ENCODE measurements at regions not wholly inside any gene's neighbourhood (a gene's known extent, or its start where the extent isn't known, plus 50 kb on each side); places are given as distances from the start of the nearest gene placed in this dataset.

GRCh38 chr19:31804668-31805067, 455.4 kb upstream of the TSHZ3 start:
- DNase-seq (ENCODE audit: low read depth) = no peak
- H3K4me3 ChIP-seq (ENCODE audit: low read length) = no peak overlapping the region
- TF ChIP-seq CTCF (IDR thresholded peaks at IDR 0.05; ENCODE audit: insufficient read depth, low read depth, low read length, missing control alignments) = no peak

GRCh38 chr19:31810536-31811109, 461.4 kb upstream of the TSHZ3 start:
- TF ChIP-seq CTCF (IDR thresholded peaks at IDR 0.05; ENCODE audit: insufficient read depth, low read depth, low read length, missing control alignments) = no peak
- no peak for DNase-seq (ENCODE audit: low read depth)
- H3K4me3 ChIP-seq (ENCODE audit: low read length) = no peak overlapping the region

- TF ChIP-seq CTCF (IDR thresholded peaks at IDR 0.05; ENCODE audit: insufficient read depth, low read depth, low read length, missing control alignments) = no peak
- DNase-seq (ENCODE audit: low read depth) = no peak
- H3K4me3 ChIP-seq (ENCODE audit: low read length) = no peak overlapping the region
Observed at GRCh38 chr19:31817971-31818797, 468.9 kb upstream of the TSHZ3 start.

- no peak for DNase-seq (ENCODE audit: low read depth)
- no peak overlapping the region for H3K4me3 ChIP-seq (ENCODE audit: low read length)
- no peak for TF ChIP-seq CTCF (IDR thresholded peaks at IDR 0.05; ENCODE audit: insufficient read depth, low read depth, low read length, missing control alignments)
Observed at GRCh38 chr19:31818798-31819105, 469.5 kb upstream of the TSHZ3 start.

GRCh38 chr19:31819837-31820236, 470.6 kb upstream of the TSHZ3 start:
- no peak for TF ChIP-seq CTCF (IDR thresholded peaks at IDR 0.05; ENCODE audit: insufficient read depth, low read depth, low read length, missing control alignments)
- DNase-seq (ENCODE audit: low read depth) = no peak
- no peak overlapping the region for H3K4me3 ChIP-seq (ENCODE audit: low read length)

- no peak for DNase-seq (ENCODE audit: low read depth)
- no peak for TF ChIP-seq CTCF (IDR thresholded peaks at IDR 0.05; ENCODE audit: insufficient read depth, low read depth, low read length, missing control alignments)
Observed at GRCh38 chr19:31821346-31821745, 472.1 kb upstream of the TSHZ3 start.

More at GRCh38 chr19:31821346-31821745, 472.1 kb upstream of the TSHZ3 start:
- no peak overlapping the region for H3K4me3 ChIP-seq (ENCODE audit: low read length)

Measured in epithelial cell of esophagus (primary cell).